HFF-Myc (cell line): ENCODE measurements at regions not wholly inside any gene's neighbourhood (a gene's known extent, or its start where the extent isn't known, plus 50 kb on each side); places are given as distances from the start of the nearest gene placed in this dataset.
"Not testable (repeated sequence)": the region's sequence is repeated elsewhere in the genome, so short reads cannot be mapped to it uniquely, and the experiment has no call there.

Experiments used
- DNase-seq: peaks from one replicate; pipeline ENCODE4 v3.0.0-alpha.2; 2011; ENCODE audit warnings: low read depth; ENCODE audit errors: extremely low read depth
- H3K4me3 ChIP-seq: replicated peaks from 2 replicates; pipeline ENCODE4 v1.5.1; 2011; ENCODE audit warnings: low read depth, mild to moderate bottlenecking, control low read depth, low read length
- TF ChIP-seq, protein P1 (sequence below): IDR thresholded peaks from 2 replicates; pipeline ENCODE4 v1.5.1; 2012; ENCODE audit warnings: mild to moderate bottlenecking, low read depth, low read length, control low read depth; ENCODE audit errors: missing control alignments

DNA sequence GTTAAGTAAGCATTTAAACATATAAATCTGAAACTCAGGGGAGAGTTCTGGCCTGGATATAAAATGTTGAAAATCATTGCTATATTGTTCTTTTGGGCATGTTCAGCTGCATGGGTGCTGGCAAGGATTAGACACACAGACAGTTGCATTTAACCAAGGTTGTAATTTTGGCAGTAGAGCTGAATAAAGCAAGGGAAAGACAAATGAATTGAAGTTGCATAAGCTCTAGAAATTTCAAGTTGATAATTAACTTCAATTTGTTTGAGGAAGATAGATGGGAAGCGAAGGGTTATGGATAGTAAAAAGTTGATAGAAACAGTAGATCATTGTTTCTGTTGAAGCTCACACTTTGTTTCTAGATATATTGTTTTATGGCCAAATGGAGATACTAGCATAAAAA, 97.2 kb upstream of the KCNJ18 start:
- TF ChIP-seq, protein P1, sequence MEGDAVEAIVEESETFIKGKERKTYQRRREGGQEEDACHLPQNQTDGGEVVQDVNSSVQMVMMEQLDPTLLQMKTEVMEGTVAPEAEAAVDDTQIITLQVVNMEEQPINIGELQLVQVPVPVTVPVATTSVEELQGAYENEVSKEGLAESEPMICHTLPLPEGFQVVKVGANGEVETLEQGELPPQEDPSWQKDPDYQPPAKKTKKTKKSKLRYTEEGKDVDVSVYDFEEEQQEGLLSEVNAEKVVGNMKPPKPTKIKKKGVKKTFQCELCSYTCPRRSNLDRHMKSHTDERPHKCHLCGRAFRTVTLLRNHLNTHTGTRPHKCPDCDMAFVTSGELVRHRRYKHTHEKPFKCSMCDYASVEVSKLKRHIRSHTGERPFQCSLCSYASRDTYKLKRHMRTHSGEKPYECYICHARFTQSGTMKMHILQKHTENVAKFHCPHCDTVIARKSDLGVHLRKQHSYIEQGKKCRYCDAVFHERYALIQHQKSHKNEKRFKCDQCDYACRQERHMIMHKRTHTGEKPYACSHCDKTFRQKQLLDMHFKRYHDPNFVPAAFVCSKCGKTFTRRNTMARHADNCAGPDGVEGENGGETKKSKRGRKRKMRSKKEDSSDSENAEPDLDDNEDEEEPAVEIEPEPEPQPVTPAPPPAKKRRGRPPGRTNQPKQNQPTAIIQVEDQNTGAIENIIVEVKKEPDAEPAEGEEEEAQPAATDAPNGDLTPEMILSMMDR, result no peak
- no peak overlapping the region for H3K4me3 ChIP-seq
- no peak for DNase-seq

DNA sequence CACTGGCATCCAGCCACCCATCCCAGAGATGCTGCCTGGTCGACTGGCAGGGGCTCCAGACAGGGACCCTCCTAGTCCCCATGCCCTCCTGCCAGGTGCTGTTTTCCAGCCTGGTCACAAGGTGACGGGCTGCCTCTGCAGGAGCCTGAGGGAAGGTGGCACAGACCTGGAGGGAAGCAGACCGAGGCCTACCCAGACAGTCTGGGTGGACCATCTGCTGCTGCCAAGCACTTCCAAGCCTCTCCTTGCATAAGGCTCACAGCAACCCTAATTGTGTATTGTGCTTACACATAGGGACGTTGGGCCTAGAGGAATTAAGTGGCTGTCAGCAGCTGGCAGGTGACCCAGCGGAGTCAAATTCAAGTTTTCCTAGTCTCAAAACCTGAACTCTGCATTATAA, 90.1 kb upstream of the KCNJ18 start:
- TF ChIP-seq, protein P1, result no peak
- DNase-seq, result no peak
- H3K4me3 ChIP-seq, result no peak overlapping the region

DNA sequence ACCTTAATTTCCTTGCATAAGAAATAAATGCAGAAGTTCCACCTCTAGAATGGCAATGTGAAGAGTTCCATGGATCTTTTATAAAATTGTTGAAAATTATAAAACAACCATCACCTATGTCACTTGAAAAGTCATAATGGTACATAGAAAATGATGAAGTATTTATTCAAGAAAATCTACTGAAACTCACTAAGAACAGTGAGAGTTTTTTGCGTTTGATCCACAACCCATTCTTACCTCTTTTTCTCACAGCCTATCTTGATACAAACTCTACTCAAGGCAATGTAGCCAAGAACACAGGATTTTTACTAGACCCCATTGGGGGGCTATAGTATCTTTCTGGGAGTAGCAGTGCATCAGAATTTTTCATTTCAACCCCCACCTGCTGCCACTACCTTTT, 89.0 kb upstream of the KCNJ18 start:
- not testable (repeated sequence) for H3K4me3 ChIP-seq, DNase-seq

DNA sequence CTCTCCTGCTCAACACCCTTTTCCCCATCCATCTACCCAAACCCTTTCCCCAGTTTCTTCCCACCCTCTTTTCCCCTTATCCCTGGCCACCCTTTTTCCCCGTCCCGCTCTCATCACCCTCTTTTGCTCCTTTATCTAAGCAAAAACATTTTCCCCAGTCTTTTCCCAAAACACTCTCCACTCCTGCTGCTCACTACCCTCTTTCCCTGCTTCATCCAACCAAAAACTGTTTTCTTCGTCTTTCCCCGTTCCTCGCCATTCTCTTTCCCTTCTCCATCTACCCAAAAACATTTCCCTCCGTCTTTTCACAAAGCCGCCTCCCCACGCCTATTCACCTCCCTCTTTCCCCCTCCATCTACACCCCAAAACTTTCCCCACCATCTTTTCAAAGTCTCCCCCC, 80.9 kb upstream of the KCNJ18 start:
- not testable (repeated sequence) for DNase-seq, H3K4me3 ChIP-seq

DNA sequence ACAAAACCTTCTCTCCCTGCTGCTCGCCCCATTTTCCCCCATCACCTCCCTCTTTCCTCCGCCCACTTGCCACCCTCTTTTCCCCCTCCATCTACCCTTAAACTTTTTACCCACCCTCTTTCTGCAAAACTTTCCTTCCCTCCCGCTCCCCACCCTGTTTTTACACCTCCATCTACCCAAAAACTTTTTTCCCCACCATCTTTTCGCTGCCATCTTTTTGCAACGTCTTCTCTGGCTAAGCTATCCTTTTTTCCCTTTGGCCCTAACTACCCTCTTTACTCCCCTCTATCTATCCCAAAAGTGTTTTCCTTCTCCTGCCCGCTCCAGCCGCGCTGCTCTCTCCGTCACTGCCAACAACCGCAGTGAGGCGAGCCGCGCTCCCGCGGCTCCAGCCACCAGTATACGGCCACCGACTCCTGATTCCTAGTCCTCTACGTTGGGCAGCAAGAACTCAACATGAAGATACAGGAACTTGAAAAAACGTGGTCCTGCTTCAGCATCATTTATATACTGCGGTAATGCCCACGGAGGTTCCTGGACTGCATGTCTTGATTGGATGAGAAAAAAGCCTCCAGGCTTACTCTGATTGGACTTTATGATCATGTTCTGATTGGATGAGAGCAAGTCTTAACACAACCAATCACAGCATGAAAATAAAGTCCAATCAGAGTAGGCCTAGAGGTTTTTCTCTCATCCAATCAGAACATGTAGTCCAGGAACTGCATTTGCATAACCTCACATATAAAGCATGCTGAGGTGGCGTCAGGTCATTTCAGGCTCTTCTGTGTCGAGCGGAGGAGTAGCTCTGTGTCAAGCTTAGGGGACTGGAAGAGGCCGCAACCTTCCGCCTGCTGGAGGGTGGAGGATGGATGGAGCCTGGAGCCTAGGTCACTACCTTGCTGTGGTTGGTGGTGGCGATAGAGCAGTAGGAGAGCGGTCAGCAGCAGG, 79.9 kb upstream of the KCNJ18 start:
- H3K4me3 ChIP-seq, DNase-seq: not testable (repeated sequence)

DNA sequence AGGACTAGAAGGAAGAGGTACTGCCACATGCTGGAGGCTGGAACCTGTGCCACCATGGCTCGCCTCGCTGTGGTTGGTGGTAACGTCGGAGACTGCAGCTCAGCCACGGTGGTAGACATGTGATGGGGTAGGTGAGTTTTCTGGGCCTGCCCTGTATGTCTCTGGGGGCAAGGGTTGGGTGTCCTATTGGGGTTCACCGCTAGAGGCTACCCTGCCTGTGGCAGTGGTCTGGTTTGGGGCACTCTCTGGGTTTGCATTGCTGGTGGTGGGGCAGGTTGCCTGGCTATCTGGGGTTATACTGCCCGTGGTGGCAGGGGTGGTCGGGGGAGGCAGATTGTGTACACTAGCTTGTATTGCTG, 79.3 kb upstream of the KCNJ18 start:
- no peak overlapping the region for H3K4me3 ChIP-seq
- no peak for DNase-seq
- TF ChIP-seq, protein P1, result no peak

DNA sequence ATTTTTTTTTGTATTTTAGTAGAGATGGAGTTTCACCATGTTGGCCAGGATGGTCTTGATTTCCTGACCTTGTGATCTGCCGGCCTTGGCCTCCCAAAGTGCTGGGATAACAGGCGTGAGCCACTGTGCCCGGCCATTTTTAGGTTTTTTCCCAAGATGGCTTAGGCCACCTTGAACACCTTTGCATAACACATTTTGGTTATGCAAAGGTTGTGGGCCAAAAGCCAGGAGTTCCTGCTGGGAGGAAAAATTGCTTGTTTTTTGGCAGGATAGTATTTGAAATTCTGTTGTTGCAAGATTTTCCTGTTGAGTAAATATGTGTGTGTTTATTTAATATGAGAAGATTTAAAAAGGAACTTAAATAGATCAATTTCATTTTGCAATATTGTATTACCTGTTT, 65.3 kb upstream of the KCNJ18 start:
- DNase-seq, H3K4me3 ChIP-seq: not testable (repeated sequence)
